H9 (cell line): ENCODE measurements at regions not wholly inside any gene's neighbourhood (a gene's known extent, or its start where the extent isn't known, plus 50 kb on each side); places are given as distances from the start of the nearest gene placed in this dataset.

ENCODE experiments used
- DNase-seq: peaks from one replicate; pipeline ENCODE4 v3.0.0-alpha.2; 2017
- H2AFZ ChIP-seq: one replicate; pipeline ENCODE4 v1.6.1; 2013; ENCODE audit warnings: mild to moderate bottlenecking, low read length, control low read depth, moderate library complexity
- H2AK5ac ChIP-seq: 2 replicates; pipeline ENCODE4 v1.6.1; 2013; ENCODE audit warnings: low read length, control low read depth, mixed read lengths; ENCODE audit not compliant: insufficient read length
- H2BK120ac ChIP-seq: one replicate; pipeline ENCODE4 v1.6.1; 2013; ENCODE audit warnings: low read depth, mild to moderate bottlenecking, low read length, control low read depth, inconsistent platforms; ENCODE audit not compliant: poor library complexity, severe bottlenecking
- H2BK12ac ChIP-seq: 2 replicates; pipeline ENCODE4 v1.6.1; 2013; ENCODE audit warnings: low read length, control low read depth, mixed read lengths, low read depth; ENCODE audit not compliant: insufficient read length
- H2BK15ac ChIP-seq: 2 replicates; pipeline ENCODE4 v1.6.1; 2013; ENCODE audit warnings: low read depth, low read length, control low read depth
- H2BK20ac ChIP-seq: one replicate; pipeline ENCODE4 v1.6.1; 2013; ENCODE audit warnings: low read depth, mild to moderate bottlenecking, low read length, control low read depth, inconsistent platforms; ENCODE audit not compliant: poor library complexity, severe bottlenecking
- H2BK5ac ChIP-seq: 2 replicates; pipeline ENCODE4 v1.6.1; 2013; ENCODE audit warnings: low read length, control low read depth, mixed read lengths; ENCODE audit not compliant: insufficient read length
- H3K14ac ChIP-seq: 2 replicates; pipeline ENCODE4 v1.6.1; 2013; ENCODE audit warnings: low read length, control low read depth; ENCODE audit not compliant: insufficient read depth
- H3K18ac ChIP-seq: 2 replicates; pipeline ENCODE4 v1.6.1; 2013; ENCODE audit warnings: low read depth, mild to moderate bottlenecking, mixed read lengths, low read length, control low read depth; ENCODE audit not compliant: insufficient read length
- H3K23ac ChIP-seq: 2 replicates; pipeline ENCODE4 v1.6.1; 2013; ENCODE audit warnings: low read length, control low read depth, mixed read lengths, low read depth; ENCODE audit not compliant: insufficient read length
- H3K23me2 ChIP-seq: 2 replicates; pipeline ENCODE4 v1.6.1; 2013; ENCODE audit warnings: low read depth, mild to moderate bottlenecking, mixed read lengths, low read length, control low read depth; ENCODE audit not compliant: insufficient read length, poor library complexity, severe bottlenecking
- H3K27ac ChIP-seq: 2 replicates; pipeline ENCODE4 v1.5.1; 2013; ENCODE audit warnings: low read length, control low read depth, mixed read lengths, low read depth; ENCODE audit not compliant: insufficient read length
- H3K27me3 ChIP-seq: 2 replicates; pipeline ENCODE4 v1.6.1; 2013; ENCODE audit warnings: low read length, control low read depth, inconsistent platforms; ENCODE audit not compliant: insufficient read depth
- H3K4ac ChIP-seq: 2 replicates; pipeline ENCODE4 v1.6.1; 2013; ENCODE audit warnings: low read depth, mild to moderate bottlenecking, control low read depth, inconsistent platforms, low read length, moderate library complexity
- H3K4me1 ChIP-seq: 2 replicates; pipeline ENCODE4 v1.6.1; 2013; ENCODE audit warnings: low read length, control low read depth, inconsistent platforms; ENCODE audit not compliant: insufficient read depth
- H3K4me2 ChIP-seq: 2 replicates; pipeline ENCODE4 v1.6.1; 2013; ENCODE audit warnings: low read length, control low read depth, mixed read lengths; ENCODE audit not compliant: insufficient read length, insufficient read depth
- H3K56ac ChIP-seq: 2 replicates; pipeline ENCODE4 v1.6.1; 2013; ENCODE audit warnings: low read depth, mild to moderate bottlenecking, mixed read lengths, low read length, control low read depth; ENCODE audit not compliant: insufficient read length
- H3K79me1 ChIP-seq: 2 replicates; pipeline ENCODE4 v1.6.1; 2013; ENCODE audit warnings: low read depth, mild to moderate bottlenecking, moderate library complexity, low read length, control low read depth, inconsistent platforms; ENCODE audit not compliant: insufficient read depth, poor library complexity, severe bottlenecking
- H3K79me2 ChIP-seq: 2 replicates; pipeline ENCODE4 v1.6.1; 2013; ENCODE audit warnings: low read length, control low read depth, inconsistent platforms; ENCODE audit not compliant: insufficient read depth
- H3K9ac ChIP-seq: 2 replicates; pipeline ENCODE4 v1.6.1; 2013; ENCODE audit warnings: low read length, control low read depth, mixed read lengths; ENCODE audit not compliant: insufficient read length; ENCODE audit errors: extremely low read depth
- H3K9me3 ChIP-seq: one replicate; pipeline ENCODE4 v1.6.1; 2013; ENCODE audit warnings: low read depth, low read length, inconsistent platforms; ENCODE audit not compliant: control insufficient read depth
- H3T11ph ChIP-seq: one replicate; pipeline ENCODE4 v1.6.1; 2013; ENCODE audit warnings: mild to moderate bottlenecking, low read length, control low read depth, inconsistent platforms
- H4K20me1 ChIP-seq: one replicate; pipeline ENCODE4 v1.6.1; 2013; ENCODE audit not compliant: control insufficient read depth, insufficient read length, insufficient read depth
- H4K5ac ChIP-seq: 2 replicates; pipeline ENCODE4 v1.6.1; 2013; ENCODE audit warnings: low read depth, mild to moderate bottlenecking, mixed read lengths, low read length, control low read depth; ENCODE audit not compliant: insufficient read length
- H4K8ac ChIP-seq: replicated peaks from 2 replicates; pipeline ENCODE4 v1.6.1; 2013; ENCODE audit warnings: low read length, control low read depth, mixed read lengths, low read depth; ENCODE audit not compliant: insufficient read length
- H4K91ac ChIP-seq: 2 replicates; pipeline ENCODE4 v1.6.1; 2013; ENCODE audit warnings: low read depth, mild to moderate bottlenecking, moderate library complexity, mixed read lengths, low read length, control low read depth; ENCODE audit not compliant: insufficient read length
- H3K27ac Mint-ChIP-seq, 3 experiments: 2 replicates in 2 of 3; 3 replicates in 1 of 3; pipeline ENCODE4 v1.8.0; 2020 to 2021; ENCODE audit warnings: mixed read lengths in 3 of 3, mild to moderate bottlenecking in 1 of 3, moderate library complexity in 1 of 3
- H3K27me3 Mint-ChIP-seq: 2 replicates; pipeline ENCODE4 v1.8.0; 2021; ENCODE audit warnings: low read depth, mild to moderate bottlenecking, moderate library complexity, mixed read lengths
- H3K36me3 Mint-ChIP-seq, 3 experiments: 2 replicates in 2 of 3; 3 replicates in 1 of 3; pipeline ENCODE4 v1.8.0; 2020 to 2021; ENCODE audit warnings: low read depth in 3 of 3, mixed read lengths in 3 of 3; ENCODE audit not compliant: insufficient read depth in 1 of 3
- H3K4me1 Mint-ChIP-seq, 2 experiments: 2 replicates each; pipeline ENCODE4 v1.8.0; 2020; ENCODE audit warnings: mixed read lengths in 2 of 2
- H3K4me3 Mint-ChIP-seq, 2 experiments: 2 replicates in 1 of 2; 3 replicates in 1 of 2; pipeline ENCODE4 v1.8.0; 2020 to 2021; ENCODE audit warnings: mild to moderate bottlenecking in 2 of 2, mixed read lengths in 2 of 2, moderate library complexity in 1 of 2
- H3K9me3 Mint-ChIP-seq, 2 experiments: 2 replicates in 1 of 2; 3 replicates in 1 of 2; pipeline ENCODE4 v1.8.0; 2020; ENCODE audit warnings: mild to moderate bottlenecking in 2 of 2, mixed read lengths in 2 of 2, moderate library complexity in 1 of 2
- CTCF ChIP-seq: fragments of 200-600 bp; sonication (generic); conservative IDR thresholded peaks from 3 replicates; pipeline ENCODE4 v1.8.0; 2021; ENCODE audit warnings: antibody characterized with exemption, mild to moderate bottlenecking
- WGBS: extraction: QIAGEN DNeasy Blood & Tissue Kit; methylation state at CpG from one replicate; pipeline ENCODE4 v1.1.7; 2013; ENCODE audit warnings: missing lambda C conversion rate, low lambda C conversion rate, mixed read lengths; ENCODE audit not compliant: insufficient read length; ENCODE audit errors: extremely low coverage; 5-methylcytosine and 5-hydroxymethylcytosine counted together

- no peak overlapping the region for H3K4me2 ChIP-seq
- Mint-ChIP-seq H3K4me3 (no peak overlapping the region), H3K36me3 (no peaks in the 10 kb centered on the region), H3K27me3 (peaks cover 77% of the 10 kb centered on the region), H3K4me1 (peaks cover 19 to 24% of the 10 kb centered on the region in 2 experiments), H3K27ac (no peak overlapping the region), H3K9me3 (no peaks in the 10 kb centered on the region)
- no peak overlapping the region for H3K23ac ChIP-seq
- no peak overlapping the region for H3T11ph ChIP-seq
- no peak overlapping the region for H2BK12ac ChIP-seq
- no CpG with 5 or more reads among the region's 4 CpGs for WGBS
- no peak overlapping the region for H2BK20ac ChIP-seq
- no peak for TF ChIP-seq CTCF
- H2AFZ ChIP-seq = no peak overlapping the region
- H3K56ac ChIP-seq = no peak overlapping the region
- no peak overlapping the region for H4K5ac ChIP-seq
- H2BK5ac ChIP-seq = no peak overlapping the region
- no peak for DNase-seq
- H2AK5ac ChIP-seq = no peak overlapping the region
- H3K9ac ChIP-seq = no peak overlapping the region
- no peak overlapping the region for H3K27ac ChIP-seq
- no peak overlapping the region for H3K18ac ChIP-seq
- no peak overlapping the region for H4K8ac ChIP-seq
- no peaks in the 10 kb centered on the region for H3K9me3 ChIP-seq
- no peak overlapping the region for H2BK120ac ChIP-seq
- no peaks in the 10 kb centered on the region for H4K20me1 ChIP-seq
- peaks cover 14% of the 10 kb centered on the region; the same call in 1 of the 2 replicates for H3K27me3 ChIP-seq
- H3K79me2 ChIP-seq = no peaks in the 10 kb centered on the region
- no peak overlapping the region for H2BK15ac ChIP-seq
- no peak overlapping the region for H4K91ac ChIP-seq
- H3K23me2 ChIP-seq = peaks cover 21% of the 10 kb centered on the region
- no peak overlapping the region for H3K4ac ChIP-seq
- no peak overlapping the region for H3K14ac ChIP-seq
- no peaks in the 10 kb centered on the region for H3K4me1 ChIP-seq
- H3K79me1 ChIP-seq = no peaks in the 10 kb centered on the region
Measured at GRCh38 chr2:45166229-45166890, 157.1 kb upstream of the SIX2 start.
